ENCODE measurements at regions not wholly inside any gene's neighbourhood (a gene's known extent, or its start where the extent isn't known, plus 50 kb on each side); places are given as distances from the start of the nearest gene placed in this dataset.

DNA sequence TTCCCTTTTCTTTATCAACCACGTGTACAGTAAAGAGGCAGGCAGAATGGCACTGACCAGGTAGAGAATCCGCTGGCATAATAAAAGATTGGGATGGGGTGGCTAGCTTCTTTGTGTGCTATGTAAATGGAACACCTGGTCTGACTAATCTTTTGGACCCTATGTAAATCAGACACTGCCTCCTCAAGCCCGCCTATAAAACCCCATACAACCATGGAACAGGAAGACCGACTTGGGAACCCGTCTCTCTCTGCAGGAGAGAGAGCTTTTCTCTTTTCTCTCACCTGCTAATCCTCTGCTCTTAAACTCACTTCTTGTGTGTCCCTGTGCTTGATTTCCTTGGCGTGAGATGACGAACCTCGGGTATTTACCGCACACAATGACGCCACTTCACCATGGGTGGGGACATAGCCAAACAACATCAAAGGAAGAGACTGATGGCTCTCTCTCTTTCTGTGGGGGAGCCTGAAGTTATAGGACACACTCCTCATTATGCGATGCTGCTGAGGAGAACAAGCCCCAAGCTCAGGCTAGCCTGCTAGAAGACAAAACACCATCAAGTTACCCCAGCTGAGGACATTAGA, 94.2 kb downstream of the ARL5B start:
- no peak for DNase-seq
- Histone ChIP-seq H3K27ac (no peak overlapping the region), H3K4me1 (no peaks in the 10 kb centered on the region), H3K9ac (ENCODE audit: low read depth in 2 of 2, low read length in 2 of 2) (no peak overlapping the region), H3K27me3 (no peaks in the 10 kb centered on the region), H3K36me3 (no peaks in the 10 kb centered on the region), H3K4me3 (no peak overlapping the region), H3K9me3 (no peaks in the 10 kb centered on the region)
- intact Hi-C loops (cut with DNase I), result no loop called here
- TF ChIP-seq, protein P1, sequence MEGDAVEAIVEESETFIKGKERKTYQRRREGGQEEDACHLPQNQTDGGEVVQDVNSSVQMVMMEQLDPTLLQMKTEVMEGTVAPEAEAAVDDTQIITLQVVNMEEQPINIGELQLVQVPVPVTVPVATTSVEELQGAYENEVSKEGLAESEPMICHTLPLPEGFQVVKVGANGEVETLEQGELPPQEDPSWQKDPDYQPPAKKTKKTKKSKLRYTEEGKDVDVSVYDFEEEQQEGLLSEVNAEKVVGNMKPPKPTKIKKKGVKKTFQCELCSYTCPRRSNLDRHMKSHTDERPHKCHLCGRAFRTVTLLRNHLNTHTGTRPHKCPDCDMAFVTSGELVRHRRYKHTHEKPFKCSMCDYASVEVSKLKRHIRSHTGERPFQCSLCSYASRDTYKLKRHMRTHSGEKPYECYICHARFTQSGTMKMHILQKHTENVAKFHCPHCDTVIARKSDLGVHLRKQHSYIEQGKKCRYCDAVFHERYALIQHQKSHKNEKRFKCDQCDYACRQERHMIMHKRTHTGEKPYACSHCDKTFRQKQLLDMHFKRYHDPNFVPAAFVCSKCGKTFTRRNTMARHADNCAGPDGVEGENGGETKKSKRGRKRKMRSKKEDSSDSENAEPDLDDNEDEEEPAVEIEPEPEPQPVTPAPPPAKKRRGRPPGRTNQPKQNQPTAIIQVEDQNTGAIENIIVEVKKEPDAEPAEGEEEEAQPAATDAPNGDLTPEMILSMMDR (IDR thresholded peaks at IDR 0.05), result no peak

DNA sequence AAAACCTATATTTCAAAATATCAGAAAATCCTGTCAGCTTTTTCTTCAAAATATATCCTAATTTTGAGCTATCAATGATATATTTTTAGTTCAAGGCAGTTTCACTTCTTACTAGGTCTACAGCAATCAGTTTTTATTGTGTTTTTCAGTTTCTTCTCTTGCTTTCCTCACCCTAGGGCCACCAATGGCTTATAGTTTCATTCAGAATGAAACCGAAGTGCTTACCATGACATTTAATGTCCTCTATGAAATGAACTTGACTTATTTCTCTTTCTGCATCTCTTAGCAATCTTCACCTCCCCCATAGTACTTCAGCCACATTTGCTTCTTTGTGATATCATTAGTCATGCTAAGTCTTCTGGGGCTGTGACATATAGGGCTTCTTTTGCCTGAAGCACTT, 100.3 kb downstream of the ARL5B start:
- no peak overlapping the region for H3K4me3 ChIP-seq
- no peaks in the 10 kb centered on the region for H3K36me3 ChIP-seq
- H3K9me3 ChIP-seq, result no peaks in the 10 kb centered on the region
- no peak overlapping the region for H3K9ac ChIP-seq (ENCODE audit: low read depth in 2 of 2, low read length in 2 of 2)
- DNase-seq, result no peak
- TF ChIP-seq, protein P1 (IDR thresholded peaks at IDR 0.05), result no peak
- no peaks in the 10 kb centered on the region for H3K27me3 ChIP-seq
- H3K4me1 ChIP-seq, result no peaks in the 10 kb centered on the region
- no peak overlapping the region for H3K27ac ChIP-seq
- intact Hi-C loops (cut with DNase I), result no loop called here

DNA sequence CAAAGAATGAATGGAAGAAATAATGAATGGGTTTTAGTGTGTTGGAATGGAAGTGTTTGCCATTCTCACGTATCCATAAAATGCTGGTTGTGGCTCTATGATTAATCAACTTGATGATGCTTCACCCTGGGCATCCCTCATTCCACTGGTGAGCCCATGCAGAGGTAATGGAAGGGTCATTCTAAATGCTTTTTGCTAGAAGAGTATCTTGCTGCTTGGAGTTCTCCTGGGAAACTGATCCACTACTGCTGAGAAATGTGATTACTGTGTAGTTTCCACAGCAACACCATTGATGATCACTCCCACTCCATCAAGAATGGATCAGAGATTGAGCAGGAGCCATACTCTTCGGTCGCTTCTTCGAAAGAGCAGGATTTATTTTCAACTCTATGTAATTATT, 101.6 kb downstream of the ARL5B start:
- no peak for DNase-seq
- Histone ChIP-seq H3K4me1 (no peaks in the 10 kb centered on the region), H3K9ac (ENCODE audit: low read depth in 2 of 2, low read length in 2 of 2) (no peak overlapping the region), H3K27me3 (no peaks in the 10 kb centered on the region), H3K4me3 (no peak overlapping the region), H3K36me3 (no peaks in the 10 kb centered on the region), H3K9me3 (no peaks in the 10 kb centered on the region), H3K27ac (no peak overlapping the region)
- intact Hi-C loops (cut with DNase I), result no loop called here
- TF ChIP-seq, protein P1 (IDR thresholded peaks at IDR 0.05), result no peak

DNA sequence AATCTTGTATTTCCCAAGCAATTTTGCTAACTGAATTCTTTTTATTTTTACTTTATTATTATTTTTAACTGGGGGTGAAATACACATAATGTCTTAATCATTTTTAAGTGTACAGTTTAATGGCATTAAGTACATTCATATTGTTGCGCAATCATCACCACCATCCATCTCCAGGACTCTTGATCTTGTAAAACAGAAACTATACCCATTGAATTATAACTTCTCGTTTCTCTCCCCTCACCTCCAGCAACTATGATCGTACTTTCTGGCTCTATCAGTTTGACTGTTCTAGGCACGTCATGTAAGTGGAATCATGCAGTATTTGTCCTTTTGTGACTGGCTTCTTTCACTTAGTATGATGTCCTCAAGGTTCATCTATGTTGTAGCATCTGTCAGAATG, 108.8 kb downstream of the ARL5B start:
- no peak for DNase-seq
- no peak overlapping the region for H3K4me3 ChIP-seq
- no peak overlapping the region for H3K9ac ChIP-seq (ENCODE audit: low read depth in 2 of 2, low read length in 2 of 2)
- H3K36me3 ChIP-seq, result no peaks in the 10 kb centered on the region
- no peaks in the 10 kb centered on the region for H3K4me1 ChIP-seq
- intact Hi-C loops (cut with DNase I), result no loop called here
- TF ChIP-seq, protein P1 (IDR thresholded peaks at IDR 0.05), result no peak
- H3K9me3 ChIP-seq, result no peaks in the 10 kb centered on the region
- no peak overlapping the region for H3K27ac ChIP-seq
- no peaks in the 10 kb centered on the region for H3K27me3 ChIP-seq

DNA sequence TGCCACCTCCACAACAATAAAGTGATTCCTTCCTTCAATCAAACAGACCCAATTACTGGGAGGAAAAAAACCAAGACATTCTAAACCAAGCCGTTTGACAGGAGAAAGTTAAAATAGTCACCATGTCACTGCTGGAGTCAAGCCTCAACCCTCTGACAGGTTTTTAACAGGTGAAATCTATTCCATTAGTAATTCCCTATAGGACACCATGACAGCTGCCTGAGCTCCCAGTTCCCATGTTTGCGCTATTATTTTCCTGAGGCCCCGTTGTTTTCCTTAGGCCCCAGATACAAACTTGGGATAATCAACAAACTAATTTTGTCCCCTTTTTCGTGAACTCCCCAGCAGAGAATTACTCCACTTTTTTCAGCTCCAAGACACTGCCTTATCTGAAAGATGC, 113.9 kb downstream of the ARL5B start:
- H3K36me3 ChIP-seq, result no peaks in the 10 kb centered on the region
- no peaks in the 10 kb centered on the region for H3K9me3 ChIP-seq
- intact Hi-C loops (cut with DNase I), result no loop called here
- no peak for DNase-seq
- H3K9ac ChIP-seq (ENCODE audit: low read depth in 2 of 2, low read length in 2 of 2), result no peak overlapping the region
- no peaks in the 10 kb centered on the region for H3K4me1 ChIP-seq
- TF ChIP-seq, protein P1 (IDR thresholded peaks at IDR 0.05), result no peak
- no peak overlapping the region for H3K4me3 ChIP-seq
- H3K27ac ChIP-seq, result no peak overlapping the region
- no peaks in the 10 kb centered on the region for H3K27me3 ChIP-seq

Data from colonic mucosa (tissue), 4 donors.